Endothelial cell of umbilical vein (primary cell): ENCODE measurements at regions not wholly inside any gene's neighbourhood (a gene's known extent, or its start where the extent isn't known, plus 50 kb on each side); places are given as distances from the start of the nearest gene placed in this dataset.

Source experiments
- EZH2 ChIP-seq: IDR thresholded peaks from 2 replicates; pipeline ENCODE4 v1.6.1; 2012; ENCODE audit warnings: borderline replicate concordance, low read depth, mild to moderate bottlenecking, moderate library complexity, low read length, inconsistent platforms; ENCODE audit not compliant: severe bottlenecking
- POLR2A ChIP-seq: IDR thresholded peaks from 2 replicates; pipeline ENCODE4 v1.6.1; 2012; ENCODE audit warnings: low read depth, mild to moderate bottlenecking, control low read depth, low read length
- TF ChIP-seq, protein P1 (sequence below), 2 donors: IDR thresholded peaks; 1 replicate in 1 of 2; 2 replicates in 1 of 2; pipeline ENCODE4 v1.5.1; 2011; ENCODE audit warnings: low read length in 2 of 2, mild to moderate bottlenecking in 2 of 2, moderate library complexity in 2 of 2, control low read depth in 1 of 2, inconsistent platforms in 1 of 2, low read depth in 1 of 2; ENCODE audit not compliant: insufficient read depth in 1 of 2; ENCODE audit errors: extremely low read depth in 1 of 2
- TF ChIP-seq, protein P2 (sequence below): IDR thresholded peaks from 2 replicates; pipeline ENCODE4 v1.6.1; 2011; ENCODE audit not compliant: insufficient read depth, insufficient read length

DNA sequence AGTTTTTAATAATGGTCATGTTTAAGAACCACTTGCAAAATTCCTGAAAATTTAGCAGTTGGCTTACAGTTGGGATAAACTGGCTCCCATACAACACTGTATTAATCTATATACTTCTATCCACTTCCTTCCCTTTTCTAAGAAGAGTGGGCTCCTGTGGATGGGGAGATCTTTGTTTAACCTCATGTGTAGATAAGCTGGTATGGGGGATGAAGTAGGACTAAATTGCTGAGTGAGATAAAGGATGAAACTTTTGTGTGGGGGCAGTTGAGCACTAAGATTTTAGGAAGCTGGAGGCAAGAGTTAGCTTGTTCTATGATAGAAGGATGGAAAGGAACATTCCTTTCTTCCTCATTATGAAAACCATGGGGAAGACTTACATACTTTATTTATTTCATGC is 54.6 kb upstream of the ATP8A1 start:
- TF ChIP-seq, protein P1, sequence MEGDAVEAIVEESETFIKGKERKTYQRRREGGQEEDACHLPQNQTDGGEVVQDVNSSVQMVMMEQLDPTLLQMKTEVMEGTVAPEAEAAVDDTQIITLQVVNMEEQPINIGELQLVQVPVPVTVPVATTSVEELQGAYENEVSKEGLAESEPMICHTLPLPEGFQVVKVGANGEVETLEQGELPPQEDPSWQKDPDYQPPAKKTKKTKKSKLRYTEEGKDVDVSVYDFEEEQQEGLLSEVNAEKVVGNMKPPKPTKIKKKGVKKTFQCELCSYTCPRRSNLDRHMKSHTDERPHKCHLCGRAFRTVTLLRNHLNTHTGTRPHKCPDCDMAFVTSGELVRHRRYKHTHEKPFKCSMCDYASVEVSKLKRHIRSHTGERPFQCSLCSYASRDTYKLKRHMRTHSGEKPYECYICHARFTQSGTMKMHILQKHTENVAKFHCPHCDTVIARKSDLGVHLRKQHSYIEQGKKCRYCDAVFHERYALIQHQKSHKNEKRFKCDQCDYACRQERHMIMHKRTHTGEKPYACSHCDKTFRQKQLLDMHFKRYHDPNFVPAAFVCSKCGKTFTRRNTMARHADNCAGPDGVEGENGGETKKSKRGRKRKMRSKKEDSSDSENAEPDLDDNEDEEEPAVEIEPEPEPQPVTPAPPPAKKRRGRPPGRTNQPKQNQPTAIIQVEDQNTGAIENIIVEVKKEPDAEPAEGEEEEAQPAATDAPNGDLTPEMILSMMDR (IDR thresholded peaks at IDR 0.05; ENCODE audit: extremely low read depth in 1 of 2, insufficient read depth in 1 of 2, low read depth in 1 of 2, low read length in 2 of 2): no peak
- no peak for TF ChIP-seq POLR2A
- TF ChIP-seq, protein P2, sequence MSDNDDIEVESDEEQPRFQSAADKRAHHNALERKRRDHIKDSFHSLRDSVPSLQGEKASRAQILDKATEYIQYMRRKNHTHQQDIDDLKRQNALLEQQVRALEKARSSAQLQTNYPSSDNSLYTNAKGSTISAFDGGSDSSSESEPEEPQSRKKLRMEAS: no peak
- no peak for TF ChIP-seq EZH2
